Smooth muscle cell (in vitro differentiated cells): ENCODE measurements at regions not wholly inside any gene's neighbourhood (a gene's known extent, or its start where the extent isn't known, plus 50 kb on each side); places are given as distances from the start of the nearest gene placed in this dataset.

Source experiments
- DNase-seq: peaks from one replicate; lab custom pipeline; 2025; ENCODE audit not compliant: unreplicated experiment; lab: John Stamatoyannopoulos, UW
- H2AFZ ChIP-seq: fragments of 200-600 bp; sonication (generic); 2 replicates; pipeline ENCODE4 v1.6.0; 2016; ENCODE audit warnings: antibody characterized with exemption, low read depth, mild to moderate bottlenecking
- H3F3A ChIP-seq: fragments of 200-600 bp; sonication (generic); 2 replicates; pipeline ENCODE4 v1.6.0; 2017; ENCODE audit warnings: antibody characterized with exemption, low read depth
- H3K27ac ChIP-seq: fragments of 200-600 bp; sonication (generic); 2 replicates; pipeline ENCODE4 v1.5.1; 2016; ENCODE audit warnings: low read depth, mild to moderate bottlenecking
- H3K27me3 ChIP-seq: fragments of 200-600 bp; sonication (generic); 2 replicates; pipeline ENCODE4 v1.6.1; 2016; ENCODE audit warnings: low read depth, mild to moderate bottlenecking
- H3K36me3 ChIP-seq: fragments of 200-600 bp; sonication (generic); 2 replicates; pipeline ENCODE4 v1.5.1; 2016; ENCODE audit warnings: low read depth
- H3K4me1 ChIP-seq: fragments of 200-600 bp; sonication (generic); 2 replicates; pipeline ENCODE4 v1.5.1; 2016; ENCODE audit warnings: low read depth
- H3K4me2 ChIP-seq: fragments of 200-600 bp; sonication (generic); 2 replicates; pipeline ENCODE4 v1.6.0; 2016; ENCODE audit warnings: mild to moderate bottlenecking
- H3K4me3 ChIP-seq: fragments of 200-600 bp; sonication (generic); 2 replicates; pipeline ENCODE4 v1.5.1; 2016; ENCODE audit warnings: mild to moderate bottlenecking
- H3K79me2 ChIP-seq: fragments of 200-600 bp; sonication (generic); 2 replicates; pipeline ENCODE4 v1.6.0; 2016; ENCODE audit warnings: low read depth, mild to moderate bottlenecking
- H3K9ac ChIP-seq: fragments of 200-600 bp; sonication (generic); 2 replicates; pipeline ENCODE4 v1.6.0; 2016; ENCODE audit warnings: low read depth
- H3K9me3 ChIP-seq: fragments of 200-600 bp; sonication (generic); replicated peaks from 2 replicates; pipeline ENCODE4 v1.5.1; 2016; ENCODE audit warnings: low read depth
- H4K20me1 ChIP-seq: fragments of 200-600 bp; sonication (generic); 2 replicates; pipeline ENCODE4 v1.6.0; 2016; ENCODE audit warnings: low read depth
- CTCF ChIP-seq: fragments of 200-600 bp; sonication (generic); IDR thresholded peaks from 2 replicates; pipeline ENCODE4 v1.5.1; 2017; ENCODE audit warnings: borderline replicate concordance, mild to moderate bottlenecking, antibody characterized with exemption; ENCODE audit not compliant: insufficient read depth, poor library complexity, severe bottlenecking
- WGBS: methylation state at CpG from one replicate; pipeline ENCODE4 v1.1.7; 2016; ENCODE audit warnings: low lambda C conversion rate; 5-methylcytosine and 5-hydroxymethylcytosine counted together

- Histone ChIP-seq H3K4me3 (no peak overlapping the region), H3K9ac (no peak overlapping the region), H2AFZ (no peak overlapping the region), H3K27me3 (no peaks in the 10 kb centered on the region), H3K79me2 (no peaks in the 10 kb centered on the region), H3K4me1 (no peaks in the 10 kb centered on the region), H4K20me1 (no peaks in the 10 kb centered on the region), H3K4me2 (no peak overlapping the region), H3K9me3 (no peaks in the 10 kb centered on the region), H3K27ac (no peak overlapping the region), H3K36me3 (no peaks in the 10 kb centered on the region), H3F3A (no peaks in the 10 kb centered on the region)
- WGBS = 88% methylated on average over 5 of the region's 5 CpGs
- no peak for TF ChIP-seq CTCF
- no peak for DNase-seq
Measured at GRCh38 chr21:40912375-40912774, 65.4 kb upstream of the DSCAM start.

GRCh38 chr21:40915114-40915513 lies 68.2 kb upstream of the DSCAM start:
- Histone ChIP-seq H3K4me2 (no peak overlapping the region), H4K20me1 (no peaks in the 10 kb centered on the region), H3K27ac (no peak overlapping the region), H2AFZ (no peak overlapping the region), H3K27me3 (no peaks in the 10 kb centered on the region), H3K4me1 (no peaks in the 10 kb centered on the region), H3K9me3 (no peaks in the 10 kb centered on the region), H3K36me3 (no peaks in the 10 kb centered on the region), H3K79me2 (no peaks in the 10 kb centered on the region), H3F3A (no peaks in the 10 kb centered on the region), H3K4me3 (no peak overlapping the region), H3K9ac (no peak overlapping the region)
- no peak for DNase-seq
- TF ChIP-seq CTCF = no peak
- 93% methylated on average over 6 of the region's 6 CpGs for WGBS

- H3K27ac ChIP-seq = no peak overlapping the region
- no peaks in the 10 kb centered on the region for H3K36me3 ChIP-seq
- H3F3A ChIP-seq = no peaks in the 10 kb centered on the region
- no peaks in the 10 kb centered on the region for H4K20me1 ChIP-seq
- H2AFZ ChIP-seq = no peak overlapping the region
- no peak for TF ChIP-seq CTCF
- H3K4me2 ChIP-seq = no peak overlapping the region
- WGBS = 97% methylated on average over 8 of the region's 8 CpGs
- H3K4me3 ChIP-seq = no peak overlapping the region
- DNase-seq = no peak
- no peaks in the 10 kb centered on the region for H3K9me3 ChIP-seq
- H3K27me3 ChIP-seq = no peaks in the 10 kb centered on the region
- no peaks in the 10 kb centered on the region for H3K4me1 ChIP-seq
- H3K79me2 ChIP-seq = no peaks in the 10 kb centered on the region
- no peak overlapping the region for H3K9ac ChIP-seq
Measured at GRCh38 chr21:40923407-40923806, 76.4 kb upstream of the DSCAM start.

GRCh38 chr21:40923901-40924300 lies 76.9 kb upstream of the DSCAM start:
- H3K9me3 ChIP-seq = no peaks in the 10 kb centered on the region
- no peak overlapping the region for H3K9ac ChIP-seq
- H4K20me1 ChIP-seq = no peaks in the 10 kb centered on the region
- no peak overlapping the region for H3K27ac ChIP-seq
- no peaks in the 10 kb centered on the region for H3K36me3 ChIP-seq
- no peaks in the 10 kb centered on the region for H3K79me2 ChIP-seq
- TF ChIP-seq CTCF = no peak
- WGBS = 79% methylated on average over 7 of the region's 7 CpGs
- no peaks in the 10 kb centered on the region for H3K4me1 ChIP-seq
- no peak overlapping the region for H2AFZ ChIP-seq
- H3K4me2 ChIP-seq = no peak overlapping the region
- no peaks in the 10 kb centered on the region for H3F3A ChIP-seq
- no peak for DNase-seq
- no peak overlapping the region for H3K4me3 ChIP-seq
- no peaks in the 10 kb centered on the region for H3K27me3 ChIP-seq
